ENCODE measurements at regions not wholly inside any gene's neighbourhood (a gene's known extent, or its start where the extent isn't known, plus 50 kb on each side); places are given as distances from the start of the nearest gene placed in this dataset.

DNA sequence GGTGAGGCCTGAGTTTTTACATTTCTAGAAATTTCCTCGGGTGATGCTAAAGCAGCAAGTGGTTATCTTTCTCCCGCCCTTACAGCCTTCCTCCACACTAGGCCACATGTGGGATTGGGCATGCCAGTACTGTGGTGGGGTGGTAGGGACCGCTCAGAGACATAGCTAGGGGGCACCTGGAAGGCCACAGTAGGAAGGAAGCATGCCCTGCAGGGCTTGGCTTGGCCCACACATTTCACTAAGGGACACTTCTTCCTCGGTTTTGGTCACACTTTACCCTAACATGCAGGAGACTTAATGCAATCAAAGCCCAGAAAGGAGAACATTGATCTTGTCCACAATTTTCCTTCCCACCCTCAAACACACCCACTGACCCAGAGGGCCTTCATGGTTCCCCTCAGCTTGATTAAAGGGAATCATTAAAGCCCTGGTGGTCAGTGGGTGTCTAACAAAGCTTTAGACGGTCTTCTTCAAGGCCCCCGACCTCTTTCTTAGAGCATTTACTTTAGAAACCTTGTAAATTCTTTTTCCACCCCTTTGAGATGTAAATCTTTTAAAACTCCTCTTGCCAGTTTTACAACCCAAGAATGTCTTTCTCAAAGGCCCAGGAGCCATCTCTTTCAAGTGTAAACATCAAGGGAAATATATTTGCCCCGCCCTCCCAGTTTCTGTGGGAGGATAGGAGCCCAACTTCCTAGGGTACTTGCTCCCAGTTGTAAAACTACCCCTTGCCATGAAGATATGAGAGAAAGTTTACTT lies 246.4 kb upstream of the PTBP2 start (continued):
- TF ChIP-seq SP4 (IDR thresholded peaks at IDR 0.05; ENCODE audit: low read length) = no peak
- no peak for TF ChIP-seq PHF8 (conservative IDR thresholded peaks at IDR 0.05; ENCODE audit: low read depth, low read length)
- peak; percentile 66; the same call in 1 of the 2 replicates for TF ChIP-seq POU5F1 (IDR thresholded peaks at IDR 0.05; ENCODE audit: low read depth, low read length)
- no peak for TF ChIP-seq ASH2L (IDR thresholded peaks at IDR 0.05; ENCODE audit: low read length)

All from H1 (cell line).